ENCODE measurements at regions not wholly inside any gene's neighbourhood (a gene's known extent, or its start where the extent isn't known, plus 50 kb on each side); places are given as distances from the start of the nearest gene placed in this dataset.

GRCh38 chr6:33959661-33960344 lies 156.0 kb upstream of the MLN start:
- no peaks in the 10 kb centered on the region for H3K9me3 ChIP-seq (replicated peaks; ENCODE audit: control insufficient read depth, low read depth, low read length)
- no peak overlapping the region for H3K27ac ChIP-seq (ENCODE audit: low read length)
- H3K4me3 ChIP-seq (ENCODE audit: low read length), result no peak overlapping the region
- H3K36me3 ChIP-seq (ENCODE audit: control insufficient read depth, insufficient read depth, low read length), result no peaks in the 10 kb centered on the region
- peaks cover 5% of the 10 kb centered on the region for H3K27me3 ChIP-seq (ENCODE audit: control insufficient read depth, insufficient read depth, low read length)
- 83% methylated on average over 6 of the region's 8 CpGs for WGBS (ENCODE audit: insufficient coverage)
- H3K4me1 ChIP-seq (ENCODE audit: control insufficient read depth, insufficient read depth, low read length), result no peaks in the 10 kb centered on the region
- DNase-seq, result no peak

DNA sequence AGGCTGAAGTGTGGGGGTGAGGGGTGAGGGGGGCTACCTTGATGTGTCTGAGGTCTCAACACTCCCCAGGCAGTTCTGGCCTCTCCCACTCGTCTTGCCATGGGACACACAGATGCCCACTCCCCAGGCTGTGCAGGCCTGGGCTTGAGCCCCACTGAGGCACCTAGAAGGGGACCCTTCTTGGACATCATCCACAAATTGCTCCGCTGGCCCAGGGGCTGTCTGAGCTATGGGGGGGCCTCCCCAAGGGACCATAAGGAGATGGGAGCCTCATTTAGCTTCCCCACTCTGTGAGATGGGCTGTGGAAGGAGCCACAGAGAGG lies 155.5 kb upstream of the MLN start:
- H3K36me3 ChIP-seq (ENCODE audit: control insufficient read depth, insufficient read depth, low read length), result no peaks in the 10 kb centered on the region
- peaks cover 5% of the 10 kb centered on the region for H3K27me3 ChIP-seq (ENCODE audit: control insufficient read depth, insufficient read depth, low read length)
- H3K9me3 ChIP-seq (replicated peaks; ENCODE audit: control insufficient read depth, low read depth, low read length), result no peaks in the 10 kb centered on the region
- DNase-seq, result no peak
- 59% methylated on average over 2 of the region's 2 CpGs for WGBS (ENCODE audit: insufficient coverage)
- H3K27ac ChIP-seq (ENCODE audit: low read length), result no peak overlapping the region
- H3K4me1 ChIP-seq (ENCODE audit: control insufficient read depth, insufficient read depth, low read length), result no peaks in the 10 kb centered on the region
- H3K4me3 ChIP-seq (ENCODE audit: low read length), result no peak overlapping the region

DNA sequence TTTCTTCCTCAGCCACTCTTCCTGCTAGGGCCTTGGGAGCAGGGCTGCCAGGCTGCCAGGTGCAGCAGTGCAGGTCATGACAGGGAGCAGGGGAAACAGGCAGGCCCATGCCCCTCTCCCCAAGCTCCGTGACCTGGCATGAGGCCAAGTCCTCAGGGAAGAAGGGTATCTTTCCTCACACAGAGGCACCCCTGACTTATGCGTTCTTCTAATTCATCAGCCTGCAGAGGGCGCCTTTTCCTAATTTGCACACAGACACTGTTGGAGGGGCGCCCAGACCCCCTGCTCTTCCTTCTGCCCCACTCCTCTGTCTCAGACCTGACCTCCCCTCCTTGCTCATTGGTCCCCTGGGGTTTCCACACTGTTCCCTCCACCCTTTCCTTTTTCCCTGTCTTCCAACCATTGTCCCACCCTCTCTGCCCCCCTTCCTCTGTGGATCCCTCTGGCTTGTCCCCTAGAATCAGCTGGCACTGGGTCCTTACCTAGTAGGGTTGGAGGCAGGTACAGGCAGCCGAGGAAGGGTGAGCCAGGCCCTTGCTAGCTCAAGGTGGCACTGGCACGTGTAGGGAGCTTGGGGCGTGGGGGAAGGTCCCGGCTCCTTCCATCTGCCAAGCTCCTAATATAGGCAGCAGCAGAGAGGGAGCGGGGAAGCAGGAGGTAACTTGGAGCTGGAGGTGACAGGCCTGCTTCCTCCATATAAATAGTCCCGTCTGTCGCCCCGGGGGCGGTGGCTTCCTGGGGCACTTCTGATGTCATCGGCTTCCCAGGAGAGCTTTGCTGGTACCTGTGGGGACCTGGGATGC lies 154.9 kb upstream of the MLN start:
- Histone ChIP-seq H3K9me3 (replicated peaks; ENCODE audit: control insufficient read depth, low read depth, low read length) (no peaks in the 10 kb centered on the region), H3K27ac (ENCODE audit: low read length) (no peak overlapping the region), H3K36me3 (ENCODE audit: control insufficient read depth, insufficient read depth, low read length) (no peaks in the 10 kb centered on the region), H3K27me3 (ENCODE audit: control insufficient read depth, insufficient read depth, low read length) (peaks cover 3% of the 10 kb centered on the region), H3K4me3 (ENCODE audit: low read length) (no peak overlapping the region), H3K4me1 (ENCODE audit: control insufficient read depth, insufficient read depth, low read length) (no peaks in the 10 kb centered on the region)
- peak; percentile 19 for DNase-seq
- 34% methylated on average over 8 of the region's 14 CpGs for WGBS (ENCODE audit: insufficient coverage)

DNA sequence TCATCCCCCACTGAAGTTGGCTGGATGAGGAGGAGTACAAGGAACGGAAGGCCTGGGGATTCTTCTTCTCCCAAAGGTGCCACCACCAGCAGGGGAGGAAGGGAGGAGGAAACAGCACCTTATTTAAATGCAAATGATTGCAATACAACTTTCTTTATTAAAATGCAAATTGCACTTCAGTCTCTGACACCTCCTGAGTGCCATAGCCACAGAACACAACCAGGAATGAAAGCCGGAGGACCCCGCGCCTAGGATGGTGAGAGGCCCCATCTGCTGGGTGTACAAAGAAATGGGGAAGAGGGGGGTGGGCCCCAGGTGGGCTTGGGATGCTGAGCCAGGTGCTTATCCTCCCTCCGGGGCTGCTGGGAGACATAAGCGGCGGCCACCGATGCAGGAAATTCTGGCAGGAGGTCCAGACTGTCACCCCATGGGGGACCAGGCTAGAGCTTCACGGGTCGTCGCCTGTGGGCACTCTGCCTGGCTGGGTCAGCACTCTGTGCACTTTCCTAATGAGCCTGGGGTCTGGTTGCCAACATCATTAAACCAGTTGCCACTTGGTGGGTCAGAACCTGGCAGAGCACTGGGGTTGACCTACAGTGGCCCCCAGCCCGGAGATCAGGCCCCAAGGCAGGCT lies 154.2 kb upstream of the MLN start:
- Histone ChIP-seq H3K27me3 (ENCODE audit: control insufficient read depth, insufficient read depth, low read length) (peaks cover 3% of the 10 kb centered on the region), H3K4me1 (ENCODE audit: control insufficient read depth, insufficient read depth, low read length) (no peaks in the 10 kb centered on the region), H3K9me3 (replicated peaks; ENCODE audit: control insufficient read depth, low read depth, low read length) (no peaks in the 10 kb centered on the region), H3K36me3 (ENCODE audit: control insufficient read depth, insufficient read depth, low read length) (no peaks in the 10 kb centered on the region), H3K4me3 (ENCODE audit: low read length) (no peak overlapping the region), H3K27ac (ENCODE audit: low read length) (no peak overlapping the region)
- no peak for DNase-seq
- 51% methylated on average over 11 of the region's 12 CpGs for WGBS (ENCODE audit: insufficient coverage)

- peaks cover 5% of the 10 kb centered on the region for H3K27me3 ChIP-seq (ENCODE audit: control insufficient read depth, insufficient read depth, low read length)
- H3K4me1 ChIP-seq (ENCODE audit: control insufficient read depth, insufficient read depth, low read length), result no peaks in the 10 kb centered on the region
- no peaks in the 10 kb centered on the region for H3K36me3 ChIP-seq (ENCODE audit: control insufficient read depth, insufficient read depth, low read length)
- no peak for DNase-seq
- WGBS (ENCODE audit: insufficient coverage), result 75% methylated on average over 6 of the region's 12 CpGs
- H3K27ac ChIP-seq (ENCODE audit: low read length), result no peak overlapping the region
- no peak overlapping the region for H3K4me3 ChIP-seq (ENCODE audit: low read length)
- H3K9me3 ChIP-seq (replicated peaks; ENCODE audit: control insufficient read depth, low read depth, low read length), result no peaks in the 10 kb centered on the region
Measured at GRCh38 chr6:33957131-33957891, 153.5 kb upstream of the MLN start.

GRCh38 chr6:33956206-33956605 lies 152.4 kb upstream of the MLN start:
- no peak for DNase-seq
- Histone ChIP-seq H3K4me1 (ENCODE audit: control insufficient read depth, insufficient read depth, low read length) (no peaks in the 10 kb centered on the region), H3K36me3 (ENCODE audit: control insufficient read depth, insufficient read depth, low read length) (no peaks in the 10 kb centered on the region), H3K27ac (ENCODE audit: low read length) (no peak overlapping the region), H3K4me3 (ENCODE audit: low read length) (no peak overlapping the region), H3K27me3 (ENCODE audit: control insufficient read depth, insufficient read depth, low read length) (peaks cover 9% of the 10 kb centered on the region), H3K9me3 (replicated peaks; ENCODE audit: control insufficient read depth, low read depth, low read length) (no peaks in the 10 kb centered on the region)
- WGBS (ENCODE audit: insufficient coverage), result 90% methylated on average over 5 of the region's 13 CpGs

DNA sequence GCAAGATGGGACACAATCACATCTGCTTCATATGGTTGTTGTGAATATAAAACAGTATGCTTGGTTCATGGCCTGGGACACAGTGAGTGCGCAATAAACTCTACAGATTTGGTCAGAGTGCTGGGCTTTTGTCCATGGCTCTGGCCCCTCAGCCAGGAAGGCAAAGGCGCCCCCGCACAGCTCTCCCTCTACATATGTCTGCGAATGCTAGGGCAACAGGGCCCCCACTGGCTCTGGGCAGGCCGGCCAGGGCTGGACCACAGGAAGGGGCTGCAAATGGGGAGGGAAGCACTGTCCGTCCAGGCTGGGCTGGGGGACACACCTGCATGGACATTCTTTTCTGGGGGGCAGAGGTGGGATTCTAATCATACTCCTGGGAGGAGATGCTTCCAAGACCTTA lies 151.8 kb upstream of the MLN start:
- WGBS (ENCODE audit: insufficient coverage), result 91% methylated on average over 4 of the region's 6 CpGs
- DNase-seq, result no peak

GRCh38 chr6:33954453-33954852 lies 150.7 kb upstream of the MLN start:
- Histone ChIP-seq H3K27ac (ENCODE audit: low read length) (no peak overlapping the region), H3K27me3 (ENCODE audit: control insufficient read depth, insufficient read depth, low read length) (peaks cover 9% of the 10 kb centered on the region), H3K9me3 (replicated peaks; ENCODE audit: control insufficient read depth, low read depth, low read length) (no peaks in the 10 kb centered on the region), H3K4me3 (ENCODE audit: low read length) (no peak overlapping the region), H3K36me3 (ENCODE audit: control insufficient read depth, insufficient read depth, low read length) (no peaks in the 10 kb centered on the region), H3K4me1 (ENCODE audit: control insufficient read depth, insufficient read depth, low read length) (no peaks in the 10 kb centered on the region)
- DNase-seq, result no peak
- 47% methylated on average over 3 of the region's 3 CpGs for WGBS (ENCODE audit: insufficient coverage)

More for the DNA sequence above, 151.8 kb upstream of the MLN start:
- Histone ChIP-seq H3K9me3 (replicated peaks; ENCODE audit: control insufficient read depth, low read depth, low read length) (no peaks in the 10 kb centered on the region), H3K27me3 (ENCODE audit: control insufficient read depth, insufficient read depth, low read length) (peaks cover 9% of the 10 kb centered on the region), H3K27ac (ENCODE audit: low read length) (no peak overlapping the region), H3K36me3 (ENCODE audit: control insufficient read depth, insufficient read depth, low read length) (no peaks in the 10 kb centered on the region), H3K4me3 (ENCODE audit: low read length) (no peak overlapping the region), H3K4me1 (ENCODE audit: control insufficient read depth, insufficient read depth, low read length) (no peaks in the 10 kb centered on the region)

- DNase-seq, result no peak
- Histone ChIP-seq H3K36me3 (ENCODE audit: control insufficient read depth, insufficient read depth, low read length) (no peaks in the 10 kb centered on the region), H3K9me3 (replicated peaks; ENCODE audit: control insufficient read depth, low read depth, low read length) (no peaks in the 10 kb centered on the region), H3K4me3 (ENCODE audit: low read length) (no peak overlapping the region), H3K4me1 (ENCODE audit: control insufficient read depth, insufficient read depth, low read length) (no peaks in the 10 kb centered on the region), H3K27ac (ENCODE audit: low read length) (no peak overlapping the region), H3K27me3 (ENCODE audit: control insufficient read depth, insufficient read depth, low read length) (peaks cover 9% of the 10 kb centered on the region)
- WGBS (ENCODE audit: insufficient coverage), result no CpG with 5 or more reads among the region's 3 CpGs
Measured at GRCh38 chr6:33953171-33953570, 149.4 kb upstream of the MLN start.

DNA sequence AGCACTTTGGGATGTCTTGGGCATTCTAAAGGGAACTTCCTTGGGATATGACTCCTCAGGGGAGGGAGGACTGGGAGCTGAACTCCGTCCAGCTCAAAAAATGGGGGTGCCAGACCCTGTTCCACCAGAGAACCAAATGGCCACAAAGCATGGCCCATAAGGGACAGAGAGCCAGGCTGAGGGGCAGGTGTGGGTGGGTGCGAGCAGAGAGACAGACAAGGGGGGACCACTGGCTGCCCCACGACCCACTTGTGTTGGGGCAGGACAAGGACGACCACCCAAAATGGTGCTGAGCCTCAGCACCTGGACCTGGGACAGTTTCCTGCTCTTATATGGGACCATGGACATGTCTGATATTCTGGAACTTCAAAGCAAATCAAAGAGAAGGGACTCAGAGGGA lies 148.2 kb upstream of the MLN start:
- Histone ChIP-seq H3K36me3 (ENCODE audit: control insufficient read depth, insufficient read depth, low read length) (no peaks in the 10 kb centered on the region), H3K4me1 (ENCODE audit: control insufficient read depth, insufficient read depth, low read length) (no peaks in the 10 kb centered on the region), H3K27me3 (ENCODE audit: control insufficient read depth, insufficient read depth, low read length) (peaks cover 9% of the 10 kb centered on the region), H3K4me3 (ENCODE audit: low read length) (no peak overlapping the region), H3K9me3 (replicated peaks; ENCODE audit: control insufficient read depth, low read depth, low read length) (no peaks in the 10 kb centered on the region), H3K27ac (ENCODE audit: low read length) (no peak overlapping the region)
- WGBS (ENCODE audit: insufficient coverage), result 87% methylated on average over 4 of the region's 4 CpGs
- DNase-seq, result no peak
